SK-N-SH treated with all-trans-retinoic acid at 6 μM for 48 hours (cell line): ENCODE measurements at regions not wholly inside any gene's neighbourhood (a gene's known extent, or its start where the extent isn't known, plus 50 kb on each side); places are given as distances from the start of the nearest gene placed in this dataset.

Experiments used
- ARNTL ChIP-seq: fragments of 450-650 bp; formaldehyde crosslinking; IDR thresholded peaks from 2 replicates; pipeline ENCODE4 v1.5.0; 2020; ENCODE audit warnings: low read depth, mild to moderate bottlenecking, moderate library complexity, borderline replicate concordance
- BACH2 ChIP-seq: fragments of 250-450 bp; sonication (Bioruptor Pico); IDR thresholded peaks from 2 replicates; pipeline ENCODE4 v1.9.0; 2021; ENCODE audit warnings: mild to moderate bottlenecking, borderline replicate concordance
- CSDC2 ChIP-seq: fragments of 250-450 bp; sonication (Bioruptor Pico); IDR thresholded peaks from 2 replicates; pipeline ENCODE4 v1.5.0; 2020; ENCODE audit warnings: mild to moderate bottlenecking, moderate library complexity
- RARB ChIP-seq: fragments of 250-450 bp; sonication (Bioruptor Pico); IDR thresholded peaks from 2 replicates; pipeline ENCODE4 v1.8.0; 2021; ENCODE audit warnings: mild to moderate bottlenecking, moderate library complexity
- TSHZ2 ChIP-seq: fragments of 250-450 bp; sonication (Bioruptor Pico); IDR thresholded peaks from 2 replicates; pipeline ENCODE4 v1.5.0; 2020; ENCODE audit warnings: mild to moderate bottlenecking, moderate library complexity
- ZNF70 ChIP-seq: fragments of 450-650 bp; formaldehyde crosslinking; IDR thresholded peaks from 2 replicates; pipeline ENCODE4 v1.5.0; 2020; ENCODE audit warnings: mild to moderate bottlenecking, moderate library complexity
- TF ChIP-seq, protein P1 (sequence below): fragments of 250-450 bp; sonication (Bioruptor Pico); IDR thresholded peaks from 2 replicates; pipeline ENCODE4 v1.5.1; 2020; ENCODE audit warnings: low read depth, mild to moderate bottlenecking, moderate library complexity

GRCh38 chr4:81594490-81595159, 122.9 kb upstream of the RASGEF1B start:
- TF ChIP-seq CSDC2: no peak
- no peak for TF ChIP-seq ZNF70 (CRISPR knock-in tag)
- no peak for TF ChIP-seq ARNTL (CRISPR knock-in tag)
- TF ChIP-seq BACH2 (CRISPR knock-in tag): no peak
- no peak for TF ChIP-seq RARB
- TF ChIP-seq TSHZ2 (CRISPR knock-in tag): no peak
- TF ChIP-seq, protein P1, sequence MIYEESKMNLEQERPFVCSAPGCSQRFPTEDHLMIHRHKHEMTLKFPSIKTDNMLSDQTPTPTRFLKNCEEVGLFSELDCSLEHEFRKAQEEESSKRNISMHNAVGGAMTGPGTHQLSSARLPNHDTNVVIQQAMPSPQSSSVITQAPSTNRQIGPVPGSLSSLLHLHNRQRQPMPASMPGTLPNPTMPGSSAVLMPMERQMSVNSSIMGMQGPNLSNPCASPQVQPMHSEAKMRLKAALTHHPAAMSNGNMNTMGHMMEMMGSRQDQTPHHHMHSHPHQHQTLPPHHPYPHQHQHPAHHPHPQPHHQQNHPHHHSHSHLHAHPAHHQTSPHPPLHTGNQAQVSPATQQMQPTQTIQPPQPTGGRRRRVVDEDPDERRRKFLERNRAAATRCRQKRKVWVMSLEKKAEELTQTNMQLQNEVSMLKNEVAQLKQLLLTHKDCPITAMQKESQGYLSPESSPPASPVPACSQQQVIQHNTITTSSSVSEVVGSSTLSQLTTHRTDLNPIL (CRISPR knock-in tag): no peak
